ENCODE measurements at regions not wholly inside any gene's neighbourhood (a gene's known extent, or its start where the extent isn't known, plus 50 kb on each side); places are given as distances from the start of the nearest gene placed in this dataset.

- TF ChIP-seq, protein P1, sequence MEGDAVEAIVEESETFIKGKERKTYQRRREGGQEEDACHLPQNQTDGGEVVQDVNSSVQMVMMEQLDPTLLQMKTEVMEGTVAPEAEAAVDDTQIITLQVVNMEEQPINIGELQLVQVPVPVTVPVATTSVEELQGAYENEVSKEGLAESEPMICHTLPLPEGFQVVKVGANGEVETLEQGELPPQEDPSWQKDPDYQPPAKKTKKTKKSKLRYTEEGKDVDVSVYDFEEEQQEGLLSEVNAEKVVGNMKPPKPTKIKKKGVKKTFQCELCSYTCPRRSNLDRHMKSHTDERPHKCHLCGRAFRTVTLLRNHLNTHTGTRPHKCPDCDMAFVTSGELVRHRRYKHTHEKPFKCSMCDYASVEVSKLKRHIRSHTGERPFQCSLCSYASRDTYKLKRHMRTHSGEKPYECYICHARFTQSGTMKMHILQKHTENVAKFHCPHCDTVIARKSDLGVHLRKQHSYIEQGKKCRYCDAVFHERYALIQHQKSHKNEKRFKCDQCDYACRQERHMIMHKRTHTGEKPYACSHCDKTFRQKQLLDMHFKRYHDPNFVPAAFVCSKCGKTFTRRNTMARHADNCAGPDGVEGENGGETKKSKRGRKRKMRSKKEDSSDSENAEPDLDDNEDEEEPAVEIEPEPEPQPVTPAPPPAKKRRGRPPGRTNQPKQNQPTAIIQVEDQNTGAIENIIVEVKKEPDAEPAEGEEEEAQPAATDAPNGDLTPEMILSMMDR (IDR thresholded peaks at IDR 0.05; ENCODE audit: extremely low read depth, missing control alignments): no peak
- DNase-seq (ENCODE audit: low spot score): no peak
Measured at GRCh38 chr6:137751768-137752560, 115.1 kb upstream of the TNFAIP3 start.

- DNase-seq (ENCODE audit: low spot score): peak; percentile 23
- TF ChIP-seq, protein P1 (IDR thresholded peaks at IDR 0.05; ENCODE audit: extremely low read depth, missing control alignments): no peak
Measured at GRCh38 chr6:137754366-137754765, 112.7 kb upstream of the TNFAIP3 start.

DNA sequence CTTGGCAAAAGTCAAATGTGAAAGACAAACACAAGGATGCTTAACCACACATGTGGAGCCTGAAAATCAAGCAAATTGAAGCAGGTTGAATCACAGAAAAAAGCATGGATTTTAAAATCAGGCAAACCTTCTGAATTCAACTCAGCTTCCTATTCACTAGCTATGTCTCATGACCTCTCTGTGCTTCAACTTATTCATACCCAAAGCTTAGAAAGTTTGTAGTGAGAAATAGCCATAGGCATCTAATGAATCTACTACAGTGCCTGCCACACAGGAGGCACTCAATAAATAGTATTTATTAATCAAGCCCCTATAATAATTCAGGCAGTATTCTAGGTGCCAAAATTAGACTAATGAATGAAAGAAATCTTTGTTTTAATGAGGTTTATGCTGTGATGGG lies 112.2 kb upstream of the TNFAIP3 start:
- no peak for DNase-seq (ENCODE audit: low spot score)
- TF ChIP-seq, protein P1 (IDR thresholded peaks at IDR 0.05; ENCODE audit: extremely low read depth, missing control alignments): no peak

- no peak for DNase-seq (ENCODE audit: low spot score)
- TF ChIP-seq, protein P1 (IDR thresholded peaks at IDR 0.05; ENCODE audit: extremely low read depth, missing control alignments): no peak
Measured at GRCh38 chr6:137755284-137755683, 111.8 kb upstream of the TNFAIP3 start.

DNA sequence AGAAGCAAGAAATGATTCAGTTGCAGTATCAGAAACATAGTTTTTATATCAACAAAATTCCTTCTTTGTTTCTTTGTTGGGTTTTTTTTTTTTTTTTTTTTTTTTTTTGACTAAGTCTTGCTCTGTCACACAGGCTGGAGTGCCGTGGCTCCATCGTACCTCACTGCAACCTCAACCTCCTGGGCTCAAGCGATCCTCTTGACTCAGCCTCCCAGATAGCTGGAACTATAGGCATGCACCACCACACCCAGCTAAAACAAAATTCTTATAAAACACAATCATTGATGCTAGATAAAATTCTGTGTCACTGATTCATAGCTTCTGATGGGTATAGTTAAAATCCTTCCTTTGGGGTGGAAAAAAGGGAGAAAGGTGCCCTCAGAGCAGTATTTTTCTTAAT lies 110.3 kb upstream of the TNFAIP3 start:
- TF ChIP-seq, protein P1 (IDR thresholded peaks at IDR 0.05; ENCODE audit: extremely low read depth, missing control alignments): no peak
- no peak for DNase-seq (ENCODE audit: low spot score)

DNA sequence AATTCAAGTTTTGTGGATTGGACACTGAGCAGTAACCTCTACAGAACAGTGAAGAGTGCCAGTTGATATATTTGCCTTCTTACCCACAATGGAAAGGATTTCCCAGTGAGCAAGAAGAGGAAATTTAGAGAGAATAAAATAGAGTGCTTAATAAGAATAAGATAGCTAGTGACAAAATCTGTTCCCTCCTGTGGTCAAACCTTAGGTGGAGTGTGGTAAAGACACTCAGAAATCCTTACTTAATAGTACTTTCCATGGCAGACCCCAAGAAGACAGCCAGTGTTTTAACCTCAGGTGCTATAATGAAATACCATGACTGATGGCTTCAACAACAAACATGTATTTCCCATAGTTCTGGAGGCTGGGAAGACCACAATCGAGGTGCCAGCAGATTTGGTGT lies 108.4 kb upstream of the TNFAIP3 start:
- TF ChIP-seq, protein P1 (IDR thresholded peaks at IDR 0.05; ENCODE audit: extremely low read depth, missing control alignments): no peak
- no peak for DNase-seq (ENCODE audit: low spot score)

DNA sequence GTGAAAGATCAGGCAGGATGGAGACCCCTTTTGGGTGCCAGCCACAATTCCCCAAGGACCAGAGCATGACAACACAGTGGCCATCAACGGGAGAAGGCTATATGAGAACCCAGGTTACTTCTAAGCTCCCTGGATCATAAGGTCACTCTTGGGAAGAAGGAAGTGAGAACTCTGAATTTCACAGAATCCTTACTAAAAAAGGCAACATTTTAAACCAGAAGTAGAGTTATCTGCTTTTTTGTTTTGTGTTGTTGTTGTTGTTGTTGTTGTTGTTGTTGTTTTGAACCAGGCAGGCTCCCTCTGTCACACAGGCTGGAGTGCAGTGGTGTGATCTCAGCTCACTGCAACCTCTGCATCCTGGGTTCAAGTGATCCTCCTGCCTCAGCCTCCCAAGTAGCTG lies 107.4 kb upstream of the TNFAIP3 start:
- DNase-seq (ENCODE audit: low spot score): no peak
- TF ChIP-seq, protein P1 (IDR thresholded peaks at IDR 0.05; ENCODE audit: extremely low read depth, missing control alignments): no peak
